K562 (cell line): ENCODE measurements at regions not wholly inside any gene's neighbourhood (a gene's known extent, or its start where the extent isn't known, plus 50 kb on each side); places are given as distances from the start of the nearest gene placed in this dataset.

ENCODE experiments used
- BACH1 ChIP-seq: fragments of 200-800 bp; sonication (Bioruptor generic); IDR thresholded peaks from 2 replicates; pipeline ENCODE4 v1.6.1; 2016; ENCODE audit warnings: missing genetic modification characterization, missing compliant biosample characterization
- CBX3 ChIP-seq, 2 experiments: IDR thresholded peaks; 1 replicate in 1 of 2; 2 replicates in 1 of 2; pipeline ENCODE4 v1.6.1; 2012; ENCODE audit warnings: inconsistent platforms in 2 of 2, low read length in 2 of 2, borderline replicate concordance in 1 of 2, control low read depth in 1 of 2
- CHD1 ChIP-seq: fragments of 200-600 bp; sonication (generic); IDR thresholded peaks from one replicate; pipeline ENCODE4 v1.6.1; 2012; ENCODE audit warnings: mild to moderate bottlenecking, moderate library complexity, low read length, inconsistent platforms
- CREB1 ChIP-seq, 2 experiments: sonication (generic) in 1 of 2; formaldehyde crosslinking in 1 of 2; IDR thresholded peaks; 2 replicates each; pipeline versions ENCODE4 v1.6.1 to v1.8.0; 2012 to 2022; ENCODE audit warnings: inconsistent platforms in 1 of 2, mild to moderate bottlenecking in 1 of 2, missing genetic modification reagents in 1 of 2, moderate library complexity in 1 of 2
- ELF2 ChIP-seq: fragments of 250-450 bp; sonication (Bioruptor Pico); IDR thresholded peaks from 2 replicates; pipeline ENCODE4 v1.5.0; 2021; ENCODE audit warnings: mild to moderate bottlenecking
- EP400 ChIP-seq: fragments of 450-650 bp; IDR thresholded peaks from 2 replicates; pipeline ENCODE4 v1.6.1; 2017; ENCODE audit warnings: antibody characterized with exemption, mild to moderate bottlenecking, moderate library complexity
- MCM7 ChIP-seq, 2 experiments: fragments of 450-650 bp; IDR thresholded peaks; 2 replicates each; pipeline ENCODE4 v1.6.1; 2016 to 2018
- MTA3 ChIP-seq: fragments of 450-650 bp; formaldehyde crosslinking; IDR thresholded peaks from 2 replicates; pipeline ENCODE4 v1.6.1; 2017; ENCODE audit warnings: mild to moderate bottlenecking, borderline replicate concordance
- NCOA2 ChIP-seq, 2 experiments: fragments of 450-650 bp; IDR thresholded peaks; 2 replicates each; pipeline ENCODE4 v1.6.1; 2018; ENCODE audit warnings: mild to moderate bottlenecking in 2 of 2, moderate library complexity in 1 of 2; ENCODE audit not compliant: partially characterized antibody in 2 of 2
- PTTG1 ChIP-seq: fragments of 450-650 bp; IDR thresholded peaks from 2 replicates; pipeline ENCODE4 v1.6.1; 2016; ENCODE audit warnings: low read depth, mild to moderate bottlenecking, missing genetic modification characterization, missing compliant biosample characterization
- TFAP4 ChIP-seq: sonication (generic); formaldehyde crosslinking; IDR thresholded peaks from 2 replicates; pipeline ENCODE4 v1.8.0; 2022; ENCODE audit warnings: missing genetic modification reagents, mild to moderate bottlenecking, moderate library complexity, borderline replicate concordance
- ZBTB40 ChIP-seq, 2 experiments: fragments of 450-650 bp in 1 of 2; sonication (generic) in 1 of 2; formaldehyde crosslinking in 1 of 2; IDR thresholded peaks; 2 replicates each; pipeline versions ENCODE4 v1.7.1 to v1.9.0; 2016 to 2022; ENCODE audit warnings: inconsistent platforms in 1 of 2, mild to moderate bottlenecking in 1 of 2, missing genetic modification reagents in 1 of 2
- ZNF507 ChIP-seq: conservative IDR thresholded peaks from 2 replicates; pipeline ENCODE4 v1.6.1; 2017; ENCODE audit warnings: missing genetic modification characterization, missing compliant biosample characterization
- ZNF655 ChIP-seq: fragments of 250-450 bp; sonication (Bioruptor Pico); IDR thresholded peaks from 2 replicates; pipeline ENCODE4 v1.5.0; 2021

- TF ChIP-seq CREB1 (IDR thresholded peaks at IDR 0.05): peak; percentile 57; the same call in 1 of the 2 replicates
- TF ChIP-seq CREB1 (CRISPR knock-in tag; IDR thresholded peaks at IDR 0.05): no peak
- TF ChIP-seq PTTG1: no peak
- TF ChIP-seq ZNF655 (CRISPR knock-in tag): no peak
- TF ChIP-seq ZNF507 (tag): no peak
- peak in 1 of 2 experiments; percentile 85; a peak in 2 of 3 replicates for TF ChIP-seq CBX3 (IDR thresholded peaks at IDR 0.05; ENCODE audit: borderline replicate concordance in 1 of 2, low read length in 2 of 2)
- no peak for TF ChIP-seq ELF2
- TF ChIP-seq CHD1: no peak
- no peak for TF ChIP-seq BACH1 (tag)
- no peak for TF ChIP-seq MCM7 (IDR thresholded peaks at IDR 0.05)
- TF ChIP-seq ZBTB40 (IDR thresholded peaks at IDR 0.05): peak; percentile 79
- no peak for TF ChIP-seq ZBTB40 (CRISPR knock-in tag; IDR thresholded peaks at IDR 0.05)
- TF ChIP-seq MTA3: 0 out of 2 replicates have a peak, but pooled peaks have one; percentile 16
- TF ChIP-seq NCOA2 (IDR thresholded peaks at IDR 0.05; ENCODE audit: partially characterized antibody in 2 of 2): peak in 1 of 2 experiments; percentile 78
- TF ChIP-seq EP400: peak; percentile 31; the same call in 1 of the 2 replicates
- TF ChIP-seq TFAP4 (CRISPR knock-in tag): peak; percentile 27; the same call in 1 of the 2 replicates
These were observed 177.9 kb upstream of the ZNF184 start (continued) for GRCh38 chr6:27650620-27651370.
